ENCODE measurements at regions not wholly inside any gene's neighbourhood (a gene's known extent, or its start where the extent isn't known, plus 50 kb on each side); places are given as distances from the start of the nearest gene placed in this dataset.

DNA sequence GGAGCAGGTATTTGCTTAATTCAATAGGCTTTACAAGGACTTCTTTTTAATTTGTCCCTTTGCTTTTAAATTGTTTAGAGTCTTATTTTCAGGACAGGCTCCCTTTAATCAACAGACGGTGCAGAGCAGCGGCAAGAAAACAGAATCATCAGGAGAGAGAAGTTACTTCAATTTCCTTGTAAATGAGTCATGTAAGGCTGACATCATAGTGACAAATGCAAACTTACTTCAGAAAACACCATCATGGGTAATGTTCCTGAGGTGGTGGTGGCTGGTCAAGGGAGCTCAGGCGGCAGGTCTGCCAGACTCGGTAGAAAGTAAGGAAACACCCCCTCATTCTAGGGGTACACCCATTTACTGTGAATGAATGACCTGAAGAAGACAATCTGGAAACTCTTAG lies 395.1 kb downstream of the FBXO15 start:
- H3K27ac ChIP-seq (ENCODE audit: insufficient read length, low read depth, low read length), result no peak overlapping the region
- no peak overlapping the region for H3K4ac ChIP-seq (ENCODE audit: low read depth, low read length)
- H3K9ac ChIP-seq (ENCODE audit: extremely low read depth, insufficient read length, low read length), result no peak overlapping the region
- H3K27me3 Mint-ChIP-seq (ENCODE audit: low read depth), result no peaks in the 10 kb centered on the region; the same call in 1 of the 2 replicates
- no peaks in the 10 kb centered on the region for H3K27me3 ChIP-seq (ENCODE audit: insufficient read depth, low read length)
- no peak overlapping the region for H3K4me2 ChIP-seq (ENCODE audit: insufficient read depth, insufficient read length, low read length)
- no peak overlapping the region for H2AK5ac ChIP-seq (ENCODE audit: insufficient read length, low read length)
- H3K56ac ChIP-seq (ENCODE audit: insufficient read length, low read depth, low read length), result no peak overlapping the region
- H2BK20ac ChIP-seq (ENCODE audit: low read depth, low read length, poor library complexity, severe bottlenecking), result no peak overlapping the region
- TF ChIP-seq, protein P1, sequence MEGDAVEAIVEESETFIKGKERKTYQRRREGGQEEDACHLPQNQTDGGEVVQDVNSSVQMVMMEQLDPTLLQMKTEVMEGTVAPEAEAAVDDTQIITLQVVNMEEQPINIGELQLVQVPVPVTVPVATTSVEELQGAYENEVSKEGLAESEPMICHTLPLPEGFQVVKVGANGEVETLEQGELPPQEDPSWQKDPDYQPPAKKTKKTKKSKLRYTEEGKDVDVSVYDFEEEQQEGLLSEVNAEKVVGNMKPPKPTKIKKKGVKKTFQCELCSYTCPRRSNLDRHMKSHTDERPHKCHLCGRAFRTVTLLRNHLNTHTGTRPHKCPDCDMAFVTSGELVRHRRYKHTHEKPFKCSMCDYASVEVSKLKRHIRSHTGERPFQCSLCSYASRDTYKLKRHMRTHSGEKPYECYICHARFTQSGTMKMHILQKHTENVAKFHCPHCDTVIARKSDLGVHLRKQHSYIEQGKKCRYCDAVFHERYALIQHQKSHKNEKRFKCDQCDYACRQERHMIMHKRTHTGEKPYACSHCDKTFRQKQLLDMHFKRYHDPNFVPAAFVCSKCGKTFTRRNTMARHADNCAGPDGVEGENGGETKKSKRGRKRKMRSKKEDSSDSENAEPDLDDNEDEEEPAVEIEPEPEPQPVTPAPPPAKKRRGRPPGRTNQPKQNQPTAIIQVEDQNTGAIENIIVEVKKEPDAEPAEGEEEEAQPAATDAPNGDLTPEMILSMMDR (conservative IDR thresholded peaks at IDR 0.05), result no peak
- no peaks in the 10 kb centered on the region for H3K4me1 ChIP-seq (ENCODE audit: insufficient read depth, low read length)
- DNase-seq, result no peak
- no peaks in the 10 kb centered on the region for H3K9me3 Mint-ChIP-seq
- H4K5ac ChIP-seq (ENCODE audit: insufficient read length, low read depth, low read length), result no peak overlapping the region
- no peaks in the 10 kb centered on the region for H3K23me2 ChIP-seq (ENCODE audit: insufficient read length, low read depth, low read length, poor library complexity, severe bottlenecking)
- H3K36me3 Mint-ChIP-seq (ENCODE audit: insufficient read depth in 1 of 3, low read depth in 3 of 3), result no peaks in the 10 kb centered on the region
- no peaks in the 10 kb centered on the region for H3K79me2 ChIP-seq (ENCODE audit: insufficient read depth, low read length)
- H2BK15ac ChIP-seq (ENCODE audit: low read depth, low read length), result no peak overlapping the region
- no peak overlapping the region for H3K18ac ChIP-seq (ENCODE audit: insufficient read length, low read depth, low read length)
- H4K8ac ChIP-seq (replicated peaks; ENCODE audit: insufficient read length, low read depth, low read length), result no peak overlapping the region
- no peak overlapping the region for H2BK5ac ChIP-seq (ENCODE audit: insufficient read length, low read length)
- no CpG with 5 or more reads among the region's 4 CpGs for WGBS (ENCODE audit: extremely low coverage, insufficient read length, low lambda C conversion rate)
- H3K27ac Mint-ChIP-seq, result no peak overlapping the region
- H2BK120ac ChIP-seq (ENCODE audit: low read depth, low read length, poor library complexity, severe bottlenecking), result no peak overlapping the region
- no peaks in the 10 kb centered on the region; a peak in 1 of 4 replicates for H3K4me1 Mint-ChIP-seq
- H3K23ac ChIP-seq (ENCODE audit: insufficient read length, low read depth, low read length), result no peak overlapping the region
- H2BK12ac ChIP-seq (ENCODE audit: insufficient read length, low read depth, low read length), result no peak overlapping the region
- no peak overlapping the region for H3K4me3 Mint-ChIP-seq
- no peak overlapping the region for H4K91ac ChIP-seq (ENCODE audit: insufficient read length, low read depth, low read length)
- no peak overlapping the region for H3T11ph ChIP-seq (ENCODE audit: low read length)
- no peak overlapping the region for H3K14ac ChIP-seq (ENCODE audit: insufficient read depth, low read length)
- H4K20me1 ChIP-seq (ENCODE audit: control insufficient read depth, insufficient read depth, insufficient read length), result no peaks in the 10 kb centered on the region
- no peak overlapping the region for H2AFZ ChIP-seq (ENCODE audit: low read length)
- no peaks in the 10 kb centered on the region for H3K9me3 ChIP-seq (ENCODE audit: control insufficient read depth, low read depth, low read length)
- no peaks in the 10 kb centered on the region for H3K79me1 ChIP-seq (ENCODE audit: insufficient read depth, low read depth, low read length, poor library complexity, severe bottlenecking)

Measured in H9 (cell line).